ENCODE measurements at regions not wholly inside any gene's neighbourhood (a gene's known extent, or its start where the extent isn't known, plus 50 kb on each side); places are given as distances from the start of the nearest gene placed in this dataset.

DNA sequence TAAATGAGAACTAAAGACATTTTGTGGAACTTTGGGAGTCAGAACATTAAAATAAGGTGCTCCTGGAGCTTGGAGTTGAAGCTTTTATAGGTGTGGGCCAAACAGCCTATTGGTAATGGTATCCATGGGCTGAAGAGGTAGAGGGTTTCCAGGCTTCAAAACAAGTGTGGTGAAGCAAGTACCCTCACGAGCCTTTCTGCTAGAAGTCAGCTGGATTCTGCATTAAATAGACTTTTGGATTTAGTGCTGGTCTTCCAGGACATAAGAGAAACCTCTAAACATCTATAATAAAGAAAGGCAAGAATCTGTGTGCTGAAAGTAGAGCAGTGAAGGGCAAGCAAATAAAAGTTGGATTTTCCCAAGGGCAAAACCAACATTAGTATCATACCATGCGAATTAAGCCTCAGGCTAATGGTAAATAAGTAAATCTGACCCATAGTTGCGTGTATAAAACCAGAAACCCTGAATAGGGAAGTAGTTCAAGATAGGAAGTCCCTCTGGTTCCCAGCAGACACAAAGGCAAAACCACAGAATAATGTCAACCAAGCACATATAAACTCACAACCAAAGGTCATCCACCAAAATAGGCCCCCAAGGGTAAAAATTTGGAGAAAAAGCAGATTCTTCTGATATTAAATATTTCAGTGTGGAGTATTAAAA lies 306.3 kb downstream of the TLE4 start:
- Histone ChIP-seq H3K9me3 (ENCODE audit: insufficient read depth, low read depth, low read length) (no peaks in the 10 kb centered on the region), H3K36me3 (ENCODE audit: insufficient read depth, low read depth, low read length) (no peaks in the 10 kb centered on the region), H3K9ac (ENCODE audit: low read depth, low read length) (no peak overlapping the region), H3K27ac (ENCODE audit: low read length) (no peak overlapping the region), H3K27me3 (ENCODE audit: insufficient read depth, low read length) (no peaks in the 10 kb centered on the region), H3K4me1 (ENCODE audit: insufficient read depth, low read length) (no peaks in the 10 kb centered on the region; the same call in none of the 2 replicates), H3K4me3 (ENCODE audit: low read length) (no peak overlapping the region)

DNA sequence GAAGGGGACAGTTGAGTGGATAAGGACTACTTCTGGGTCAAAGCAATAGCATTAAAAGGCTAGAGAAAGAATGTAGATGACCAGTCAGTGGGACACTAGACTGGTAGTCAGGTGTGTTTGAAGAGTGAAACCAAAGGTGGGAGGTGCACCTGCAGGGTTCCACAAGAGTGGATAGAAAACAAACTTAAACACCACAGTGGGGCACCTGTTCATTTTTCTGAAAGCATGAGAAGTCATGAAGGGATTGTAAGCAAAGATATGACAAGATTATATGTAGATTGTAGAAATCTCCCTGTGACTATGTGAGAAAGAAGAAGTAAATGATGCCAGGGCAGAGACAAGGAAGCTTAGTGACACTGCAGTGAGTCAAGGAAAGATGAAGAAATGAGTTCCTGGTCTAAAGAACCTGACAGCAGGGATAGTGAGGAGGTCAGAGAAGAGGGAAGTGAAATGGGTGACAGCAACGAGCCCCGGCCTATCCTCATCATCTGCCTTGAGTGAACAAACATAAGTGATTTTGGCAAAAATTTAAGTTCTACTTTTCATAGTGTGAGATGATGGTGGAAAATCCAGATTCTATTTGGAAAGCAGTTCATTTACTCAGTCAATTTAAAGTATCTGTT lies 296.9 kb downstream of the TLE4 start:
- Histone ChIP-seq H3K27ac (ENCODE audit: low read length) (no peak overlapping the region), H3K9me3 (ENCODE audit: insufficient read depth, low read depth, low read length) (no peaks in the 10 kb centered on the region), H3K4me3 (ENCODE audit: low read length) (no peak overlapping the region), H3K9ac (ENCODE audit: low read depth, low read length) (no peak overlapping the region), H3K36me3 (ENCODE audit: insufficient read depth, low read depth, low read length) (no peaks in the 10 kb centered on the region), H3K27me3 (ENCODE audit: insufficient read depth, low read length) (no peaks in the 10 kb centered on the region), H3K4me1 (ENCODE audit: insufficient read depth, low read length) (no peaks in the 10 kb centered on the region)

DNA sequence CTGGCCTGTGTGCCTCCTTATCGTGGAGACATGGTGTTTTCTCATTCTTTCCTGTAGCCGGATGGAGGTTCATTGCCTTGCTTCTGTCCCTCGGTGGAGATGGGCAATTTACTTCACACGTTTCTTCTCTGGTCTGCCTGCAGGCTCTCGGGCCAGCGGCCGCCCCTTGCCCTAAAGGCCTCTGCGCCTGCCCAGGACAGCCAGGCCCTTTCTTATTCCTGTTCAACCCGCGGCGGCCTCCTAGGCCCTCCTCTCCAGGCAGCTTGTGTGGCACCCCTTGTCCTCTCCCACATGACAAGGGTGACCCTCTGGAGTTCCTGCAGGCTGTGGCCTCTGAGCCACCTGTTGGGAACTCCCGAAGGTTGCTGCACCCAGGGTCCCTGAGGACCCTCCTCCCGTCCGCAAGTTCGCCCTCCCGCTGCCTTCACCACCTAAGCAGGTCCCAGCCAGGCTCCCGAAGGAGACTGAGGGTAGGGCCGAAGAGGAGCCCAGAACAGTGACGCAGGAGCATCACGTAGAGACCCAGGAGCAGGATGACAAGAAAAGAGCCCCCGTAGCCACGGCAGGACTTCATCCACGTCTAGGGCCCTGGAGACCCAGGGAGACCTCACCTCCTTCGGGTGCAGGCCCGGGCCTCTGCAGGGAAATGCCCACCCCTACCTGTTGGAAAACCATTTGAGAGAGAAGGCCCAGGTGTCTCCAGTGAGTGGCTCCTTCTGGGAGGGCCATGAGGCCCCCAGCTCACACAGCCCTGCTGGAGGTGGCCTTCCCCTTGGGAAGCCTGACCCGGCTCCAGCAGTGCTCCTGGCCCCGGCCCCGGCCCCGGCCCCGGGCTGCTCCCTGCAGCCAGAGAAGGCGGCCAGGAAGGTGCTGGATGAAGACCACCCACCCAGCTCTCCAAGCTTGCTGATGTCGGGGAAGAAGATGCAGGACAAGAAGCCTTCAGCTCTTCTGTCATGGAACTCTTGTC lies 291.4 kb downstream of the TLE4 start:
- no peak overlapping the region for H3K27ac ChIP-seq (ENCODE audit: low read length)
- H3K9ac ChIP-seq (ENCODE audit: low read depth, low read length): no peak overlapping the region
- H3K9me3 ChIP-seq (ENCODE audit: insufficient read depth, low read depth, low read length): no peaks in the 10 kb centered on the region

DNA sequence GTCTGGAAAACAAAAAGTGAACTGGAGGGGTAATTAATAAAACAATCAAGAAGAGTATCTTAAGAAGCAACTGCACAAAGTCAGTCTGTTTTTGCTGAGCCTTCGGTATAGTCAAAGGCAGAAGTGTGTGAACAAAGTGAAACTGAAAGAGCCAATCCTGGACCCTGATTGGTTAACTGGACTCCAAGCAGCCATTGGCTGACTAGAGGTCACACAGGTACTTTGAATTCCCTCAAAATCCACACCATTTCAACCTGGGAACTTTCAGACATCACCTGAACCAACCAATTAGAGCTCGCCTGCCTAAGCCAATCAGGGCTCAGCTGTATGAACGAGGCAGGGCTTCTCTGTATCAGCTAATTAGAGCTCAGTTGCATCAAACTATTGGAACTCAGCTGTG lies 286.7 kb downstream of the TLE4 start:
- no peak overlapping the region for H3K4me3 ChIP-seq (ENCODE audit: low read length)
- no peaks in the 10 kb centered on the region for H3K36me3 ChIP-seq (ENCODE audit: insufficient read depth, low read depth, low read length)
- no peak overlapping the region for H3K27ac ChIP-seq (ENCODE audit: low read length)
- no peaks in the 10 kb centered on the region for H3K27me3 ChIP-seq (ENCODE audit: insufficient read depth, low read length)
- H3K9ac ChIP-seq (ENCODE audit: low read depth, low read length): no peak overlapping the region
- H3K9me3 ChIP-seq (ENCODE audit: insufficient read depth, low read depth, low read length): no peaks in the 10 kb centered on the region
- no peaks in the 10 kb centered on the region for H3K4me1 ChIP-seq (ENCODE audit: insufficient read depth, low read length)

More for the DNA sequence above, 291.4 kb downstream of the TLE4 start:
- H3K4me3 ChIP-seq (ENCODE audit: low read length): no peak overlapping the region
- H3K27me3 ChIP-seq (ENCODE audit: insufficient read depth, low read length): no peaks in the 10 kb centered on the region
- no peaks in the 10 kb centered on the region for H3K4me1 ChIP-seq (ENCODE audit: insufficient read depth, low read length)
- H3K36me3 ChIP-seq (ENCODE audit: insufficient read depth, low read depth, low read length): no peaks in the 10 kb centered on the region

DNA sequence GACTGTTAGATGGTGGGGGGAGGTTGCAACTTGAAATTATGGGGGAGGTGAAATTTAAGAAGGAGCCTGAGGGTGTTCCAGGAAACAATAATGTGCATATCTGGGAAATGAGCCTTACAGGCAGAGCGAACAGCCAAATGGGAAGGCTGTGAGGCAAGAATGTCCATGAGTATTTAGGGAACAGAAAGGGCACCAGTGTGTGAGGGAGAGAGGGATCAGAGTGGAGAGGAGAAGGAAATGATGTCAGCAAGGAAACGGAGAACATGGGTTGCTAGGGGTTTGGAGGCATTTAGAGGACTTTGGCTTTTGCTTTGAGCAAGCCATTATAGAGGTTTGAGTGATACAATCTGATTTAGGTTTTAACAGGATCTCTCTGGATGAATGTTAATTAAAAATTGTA lies 285.4 kb downstream of the TLE4 start:
- Histone ChIP-seq H3K27me3 (ENCODE audit: insufficient read depth, low read length) (no peaks in the 10 kb centered on the region), H3K4me3 (ENCODE audit: low read length) (no peak overlapping the region), H3K9ac (ENCODE audit: low read depth, low read length) (no peak overlapping the region), H3K36me3 (ENCODE audit: insufficient read depth, low read depth, low read length) (no peaks in the 10 kb centered on the region), H3K27ac (ENCODE audit: low read length) (no peak overlapping the region), H3K9me3 (ENCODE audit: insufficient read depth, low read depth, low read length) (no peaks in the 10 kb centered on the region), H3K4me1 (ENCODE audit: insufficient read depth, low read length) (no peaks in the 10 kb centered on the region)

DNA sequence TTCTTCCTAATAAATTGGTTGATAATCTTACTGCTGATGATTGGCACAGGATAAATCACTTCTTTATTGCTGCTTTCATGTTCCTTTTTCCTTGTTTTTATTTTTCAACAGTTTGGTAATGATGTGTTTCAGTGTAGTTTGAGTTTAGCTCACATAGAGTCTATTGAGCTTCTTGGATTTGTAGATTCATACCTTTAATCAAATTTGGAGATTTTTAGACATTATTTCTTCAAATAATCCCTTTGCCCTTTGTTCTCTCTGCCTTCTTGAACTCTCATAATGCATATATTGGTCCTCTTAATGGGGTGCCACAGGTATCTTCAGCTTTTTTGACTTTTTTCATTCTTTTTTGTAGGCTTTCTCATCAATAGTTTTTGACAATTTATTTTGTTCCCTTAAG lies 275.3 kb downstream of the TLE4 start:
- no peaks in the 10 kb centered on the region for H3K4me1 ChIP-seq (ENCODE audit: insufficient read depth, low read length)
- no peaks in the 10 kb centered on the region for H3K27me3 ChIP-seq (ENCODE audit: insufficient read depth, low read length)

DNA sequence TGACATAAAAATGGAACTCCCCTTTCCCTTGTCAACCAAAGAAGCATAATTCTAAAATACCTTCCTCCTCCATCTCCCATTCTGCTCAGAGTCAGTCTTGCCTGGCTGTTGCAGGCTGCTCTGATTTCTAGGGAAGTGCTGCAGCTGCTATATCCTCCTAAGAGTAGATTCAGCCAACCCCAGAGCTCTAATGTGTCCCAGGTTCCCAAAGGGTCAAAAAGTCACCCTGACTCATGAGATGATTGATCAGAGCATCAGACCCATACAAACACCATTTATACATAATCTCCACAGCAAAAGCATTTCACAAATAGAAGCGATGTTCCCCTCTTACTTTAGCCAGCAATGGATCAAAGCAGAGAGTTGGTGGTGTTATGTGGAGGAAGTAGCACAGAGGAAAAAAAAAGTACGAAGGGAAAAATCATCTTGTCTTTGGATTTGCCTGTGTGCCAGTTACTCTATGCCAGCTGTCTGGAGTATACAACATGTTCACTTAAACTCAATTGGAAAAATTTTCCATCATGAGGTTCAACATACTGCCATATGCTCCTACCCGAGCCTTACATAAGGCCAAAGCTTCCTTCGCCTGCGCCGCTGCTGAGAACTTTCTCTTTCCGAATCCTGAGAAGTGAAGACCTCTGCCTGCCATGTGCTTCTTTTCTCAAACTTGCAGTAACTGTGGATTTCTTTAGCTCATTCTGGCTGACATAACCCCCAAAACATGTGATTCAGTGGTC lies 258.0 kb downstream of the TLE4 start:
- peaks cover 7% of the 10 kb centered on the region for H3K4me1 ChIP-seq (ENCODE audit: insufficient read depth, low read length)
- H3K9ac ChIP-seq (ENCODE audit: low read depth, low read length): no peak overlapping the region
- H3K27ac ChIP-seq (ENCODE audit: low read length): no peak overlapping the region
- H3K9me3 ChIP-seq (ENCODE audit: insufficient read depth, low read depth, low read length): no peaks in the 10 kb centered on the region
- no peak overlapping the region for H3K4me3 ChIP-seq (ENCODE audit: low read length)
- no peaks in the 10 kb centered on the region for H3K36me3 ChIP-seq (ENCODE audit: insufficient read depth, low read depth, low read length)
- H3K27me3 ChIP-seq (ENCODE audit: insufficient read depth, low read length): no peaks in the 10 kb centered on the region

More for the DNA sequence above, 275.3 kb downstream of the TLE4 start:
- Histone ChIP-seq H3K27ac (ENCODE audit: low read length) (no peak overlapping the region), H3K9ac (ENCODE audit: low read depth, low read length) (no peak overlapping the region), H3K36me3 (ENCODE audit: insufficient read depth, low read depth, low read length) (no peaks in the 10 kb centered on the region), H3K9me3 (ENCODE audit: insufficient read depth, low read depth, low read length) (peaks cover 15% of the 10 kb centered on the region), H3K4me3 (ENCODE audit: low read length) (no peak overlapping the region)

DNA sequence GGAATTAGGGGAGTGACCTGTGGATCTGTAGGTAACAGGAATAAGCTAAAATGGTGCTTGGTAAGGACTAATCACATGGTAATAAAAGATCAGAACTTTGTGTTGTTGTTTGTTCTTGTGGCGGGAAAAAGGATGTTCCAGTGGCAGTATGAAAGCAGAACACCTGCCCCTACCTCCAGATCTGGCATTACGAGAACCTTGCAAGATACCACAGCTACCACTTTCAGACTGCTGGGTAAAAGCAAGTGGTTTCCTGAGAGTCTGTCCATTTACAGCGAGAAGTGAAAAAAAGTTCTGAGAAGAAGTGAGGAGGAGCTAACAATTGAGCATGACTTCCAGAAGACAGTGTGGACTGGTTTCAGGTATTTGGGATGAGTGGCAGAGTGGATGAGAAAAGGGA lies 252.5 kb downstream of the TLE4 start:
- H3K9ac ChIP-seq (ENCODE audit: low read depth, low read length): no peak overlapping the region
- H3K36me3 ChIP-seq (ENCODE audit: insufficient read depth, low read depth, low read length): no peaks in the 10 kb centered on the region
- no peaks in the 10 kb centered on the region for H3K4me1 ChIP-seq (ENCODE audit: insufficient read depth, low read length)
- H3K4me3 ChIP-seq (ENCODE audit: low read length): no peak overlapping the region
- no peaks in the 10 kb centered on the region for H3K9me3 ChIP-seq (ENCODE audit: insufficient read depth, low read depth, low read length)
- no peak overlapping the region for H3K27ac ChIP-seq (ENCODE audit: low read length)
- H3K27me3 ChIP-seq (ENCODE audit: insufficient read depth, low read length): no peaks in the 10 kb centered on the region

DNA sequence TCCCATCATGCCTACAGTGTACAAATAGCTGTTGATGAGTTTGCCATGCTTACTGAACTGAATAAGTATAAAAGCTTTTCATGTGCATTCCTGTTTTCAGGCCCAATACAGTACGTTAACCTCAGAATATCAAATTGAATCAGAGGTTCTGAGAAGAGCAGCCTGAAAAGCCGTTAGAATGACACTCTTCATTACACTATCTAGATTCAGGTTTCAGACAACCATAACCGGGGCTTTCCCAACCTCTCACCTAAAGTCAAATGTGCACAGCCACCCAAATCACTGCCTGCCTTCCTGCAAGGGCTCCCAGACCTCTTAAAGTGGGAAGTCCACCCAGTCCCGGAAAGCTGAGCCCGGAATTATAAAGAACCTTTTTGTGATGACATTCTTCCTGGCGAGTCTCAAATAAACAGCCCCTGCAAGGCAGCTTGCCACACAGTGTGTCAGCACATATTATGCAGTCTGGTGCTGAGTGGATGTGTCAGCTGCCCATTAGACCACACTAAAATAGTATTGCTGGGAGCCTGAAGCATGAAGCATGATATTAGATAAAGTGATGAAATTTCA lies 245.8 kb downstream of the TLE4 start:
- peak overlapping the region; percentile 20; the same call in 1 of the 2 replicates for H3K9ac ChIP-seq (ENCODE audit: low read depth, low read length)
- peaks cover 19% of the 10 kb centered on the region; the same call in 1 of the 2 replicates for H3K4me1 ChIP-seq (ENCODE audit: insufficient read depth, low read length)
- H3K27ac ChIP-seq (ENCODE audit: low read length): no peak overlapping the region
- H3K4me3 ChIP-seq (ENCODE audit: low read length): no peak overlapping the region
- H3K9me3 ChIP-seq (ENCODE audit: insufficient read depth, low read depth, low read length): no peaks in the 10 kb centered on the region
- no peaks in the 10 kb centered on the region for H3K27me3 ChIP-seq (ENCODE audit: insufficient read depth, low read length)
- no peaks in the 10 kb centered on the region for H3K36me3 ChIP-seq (ENCODE audit: insufficient read depth, low read depth, low read length)

DNA sequence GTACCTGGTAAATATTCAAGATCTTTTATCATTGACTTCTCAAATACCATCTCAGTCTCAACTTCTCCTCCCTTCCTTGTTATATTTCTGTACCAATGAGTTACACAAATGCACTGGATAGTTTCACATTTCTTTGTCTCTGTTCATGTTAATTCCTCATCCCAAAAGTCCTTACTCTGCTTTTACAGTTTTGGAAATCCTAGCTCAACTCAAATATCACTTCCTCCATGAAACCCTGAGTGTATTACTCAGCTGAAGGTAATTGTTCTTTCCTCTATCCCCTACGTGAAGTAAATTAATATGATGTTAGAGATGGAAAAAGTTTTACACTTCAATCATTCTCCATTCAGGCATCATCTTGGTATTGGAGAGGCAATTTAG lies 241.5 kb downstream of the TLE4 start:
- no peaks in the 10 kb centered on the region for H3K27me3 ChIP-seq (ENCODE audit: insufficient read depth, low read length)
- no peaks in the 10 kb centered on the region for H3K36me3 ChIP-seq (ENCODE audit: insufficient read depth, low read depth, low read length)
- H3K4me3 ChIP-seq (ENCODE audit: low read length): no peak overlapping the region
- no peak overlapping the region for H3K27ac ChIP-seq (ENCODE audit: low read length)
- no peaks in the 10 kb centered on the region for H3K9me3 ChIP-seq (ENCODE audit: insufficient read depth, low read depth, low read length)
- H3K4me1 ChIP-seq (ENCODE audit: insufficient read depth, low read length): peaks cover 17% of the 10 kb centered on the region; the same call in 1 of the 2 replicates
- H3K9ac ChIP-seq (ENCODE audit: low read depth, low read length): no peak overlapping the region

Data from iPS-20b (cell line).